ENCODE measurements at regions not wholly inside any gene's neighbourhood (a gene's known extent, or its start where the extent isn't known, plus 50 kb on each side); places are given as distances from the start of the nearest gene placed in this dataset.

DNA sequence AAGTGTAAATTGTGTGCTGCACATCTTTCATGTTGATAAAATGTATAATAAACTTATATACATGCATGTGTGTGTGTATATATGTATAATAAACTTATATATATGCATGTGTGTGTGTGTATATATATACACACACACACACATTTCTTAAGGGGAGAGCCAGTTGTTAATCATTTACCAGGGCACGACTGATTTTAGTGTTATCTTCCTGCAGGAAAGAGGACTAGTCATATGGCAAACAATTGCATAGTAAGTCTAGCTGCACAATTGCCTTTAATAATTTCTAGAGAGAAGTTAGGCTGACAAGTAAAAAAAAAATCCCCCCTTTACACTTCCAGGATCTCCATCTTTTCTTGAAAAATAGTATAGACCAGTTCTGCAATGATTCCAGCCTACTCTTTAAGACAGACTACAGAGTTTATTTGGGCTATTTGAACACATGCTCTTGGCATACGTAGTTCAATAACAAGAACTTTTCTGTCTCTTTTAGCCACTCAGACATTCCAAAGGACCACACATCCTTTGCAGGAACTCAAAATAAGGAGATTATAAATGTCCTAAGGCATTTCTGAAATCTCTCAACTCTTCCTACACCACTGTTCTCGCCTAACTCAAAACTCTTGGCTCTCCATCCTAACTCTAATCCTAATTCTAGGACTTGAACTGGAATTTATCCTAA is 163.6 kb upstream of the SETMAR start:
- intact Hi-C loops (cut with DNase I; ENCODE audit: low total_unique reads): no loop called here
- no peak for TF ChIP-seq POLR2A (IDR thresholded peaks at IDR 0.05)
- TF ChIP-seq CTCF (IDR thresholded peaks at IDR 0.05): no peak
- Histone ChIP-seq H3K4me3 (no peak overlapping the region), H3K9me3 (no peaks in the 10 kb centered on the region), H3K4me1 (no peaks in the 10 kb centered on the region), H3K27ac (no peak overlapping the region), H3K27me3 (no peaks in the 10 kb centered on the region), H3K36me3 (ENCODE audit: low read depth, missing control alignments) (no peaks in the 10 kb centered on the region)
- no peak for DNase-seq
- WGBS, 2 donors: 47 to 51% methylated on average over 3 of the region's 3 CpGs

DNA sequence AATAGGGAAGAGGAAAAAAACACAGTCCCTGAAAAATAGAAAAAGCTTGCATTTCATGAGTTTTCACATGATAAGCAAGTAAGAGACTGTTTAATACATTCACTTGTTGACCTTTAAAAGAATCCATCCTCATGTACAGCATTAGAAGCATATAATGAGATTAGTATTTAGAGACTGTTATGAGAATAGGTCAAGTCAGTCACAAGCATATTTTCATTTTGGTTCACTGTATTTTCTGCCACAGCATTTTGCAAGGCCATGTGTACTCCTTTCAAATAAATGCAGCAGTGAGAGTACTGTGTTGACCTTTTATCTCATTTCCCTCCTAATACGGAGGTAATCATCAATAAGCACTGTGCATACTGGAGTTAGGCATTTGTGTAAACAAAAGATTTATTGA is 162.2 kb upstream of the SETMAR start:
- no peaks in the 10 kb centered on the region for H3K4me1 ChIP-seq
- intact Hi-C loops (cut with DNase I; ENCODE audit: low total_unique reads): no loop called here
- no peaks in the 10 kb centered on the region for H3K9me3 ChIP-seq
- H3K27me3 ChIP-seq: no peaks in the 10 kb centered on the region
- no peaks in the 10 kb centered on the region for H3K36me3 ChIP-seq (ENCODE audit: low read depth, missing control alignments)
- WGBS, 2 donors: 50 to 64% methylated on average over 1 of the region's 1 CpG
- no peak for TF ChIP-seq CTCF (IDR thresholded peaks at IDR 0.05)
- no peak for TF ChIP-seq POLR2A (IDR thresholded peaks at IDR 0.05)
- no peak overlapping the region for H3K27ac ChIP-seq
- DNase-seq: no peak
- H3K4me3 ChIP-seq: no peak overlapping the region

DNA sequence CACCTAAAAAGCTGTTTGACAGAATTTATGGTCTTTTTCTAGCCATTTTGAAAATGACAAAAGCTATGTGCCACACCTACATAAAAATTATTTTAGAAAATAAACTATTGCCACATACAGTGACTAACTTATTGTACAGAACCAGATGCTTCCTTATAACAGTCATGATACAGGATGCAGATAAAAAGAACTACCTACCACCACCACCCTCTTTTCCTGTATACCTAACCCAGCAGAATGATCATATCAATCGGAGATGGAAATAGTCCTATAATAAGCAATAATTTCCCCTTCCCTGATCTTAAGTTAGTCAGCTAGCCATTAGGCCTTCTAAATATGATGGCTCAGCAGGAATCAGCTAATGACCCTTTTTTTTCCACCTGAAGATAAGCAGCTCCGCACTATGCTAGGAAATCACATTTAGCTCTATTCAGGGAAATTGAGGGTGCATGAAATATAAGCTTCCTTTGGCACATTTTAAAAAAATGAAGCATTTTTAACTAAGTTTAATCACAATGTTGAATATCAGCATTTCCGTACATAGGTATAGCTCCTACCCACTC is 155.5 kb upstream of the SETMAR start:
- intact Hi-C loops (cut with DNase I; ENCODE audit: low total_unique reads): no loop called here
- H3K27ac ChIP-seq: no peak overlapping the region
- TF ChIP-seq POLR2A (IDR thresholded peaks at IDR 0.05) (no peak), CTCF (IDR thresholded peaks at IDR 0.05) (no peak)
- H3K36me3 ChIP-seq (ENCODE audit: low read depth, missing control alignments): no peaks in the 10 kb centered on the region
- DNase-seq: no peak
- no peaks in the 10 kb centered on the region for H3K27me3 ChIP-seq
- H3K4me3 ChIP-seq: no peak overlapping the region
- WGBS, 2 donors: 87 to 91% methylated on average over 3 of the region's 3 CpGs
- no peaks in the 10 kb centered on the region for H3K4me1 ChIP-seq
- no peaks in the 10 kb centered on the region for H3K9me3 ChIP-seq

DNA sequence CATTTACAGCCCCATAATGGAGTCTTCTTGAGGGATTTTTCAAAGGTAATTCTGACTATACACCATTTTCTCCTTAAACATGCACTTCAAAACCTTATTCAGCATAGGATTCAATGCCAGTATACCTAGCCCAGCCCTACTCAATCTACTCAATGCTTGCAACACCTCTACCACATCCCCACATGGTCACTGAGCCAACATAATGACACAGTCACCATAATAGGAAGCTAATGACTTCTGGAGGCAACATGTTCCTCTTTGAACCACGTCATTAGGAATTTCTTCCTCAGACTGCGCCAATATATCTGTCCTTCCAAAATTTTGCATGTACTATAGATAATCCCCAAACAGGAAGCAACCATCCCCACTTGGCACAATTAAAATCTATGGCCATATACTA is 153.9 kb upstream of the SETMAR start:
- Histone ChIP-seq H3K27me3 (no peaks in the 10 kb centered on the region), H3K4me1 (no peaks in the 10 kb centered on the region), H3K4me3 (no peak overlapping the region), H3K27ac (no peak overlapping the region), H3K36me3 (ENCODE audit: low read depth, missing control alignments) (no peaks in the 10 kb centered on the region), H3K9me3 (no peaks in the 10 kb centered on the region)
- intact Hi-C loops (cut with DNase I; ENCODE audit: low total_unique reads): no loop called here
- 86 to 91% methylated on average over 2 of the region's 2 CpGs for WGBS, 2 donors
- DNase-seq: no peak
- no peak for TF ChIP-seq CTCF (IDR thresholded peaks at IDR 0.05)
- TF ChIP-seq POLR2A (IDR thresholded peaks at IDR 0.05): no peak

GRCh38 chr3:4150816-4151215 is 152.4 kb upstream of the SETMAR start:
- no peaks in the 10 kb centered on the region for H3K36me3 ChIP-seq (ENCODE audit: low read depth, missing control alignments)
- H3K9me3 ChIP-seq: no peaks in the 10 kb centered on the region
- H3K27me3 ChIP-seq: no peaks in the 10 kb centered on the region
- H3K4me1 ChIP-seq: no peaks in the 10 kb centered on the region
- WGBS, 2 donors: 84 to 90% methylated on average over 5 of the region's 5 CpGs
- TF ChIP-seq CTCF (IDR thresholded peaks at IDR 0.05) (no peak), POLR2A (IDR thresholded peaks at IDR 0.05) (no peak)
- intact Hi-C loops (cut with DNase I; ENCODE audit: low total_unique reads): no loop called here
- no peak overlapping the region for H3K4me3 ChIP-seq
- DNase-seq: no peak
- no peak overlapping the region for H3K27ac ChIP-seq

Measured in testis (tissue), 2 donors.